ENCODE measurements at regions not wholly inside any gene's neighbourhood (a gene's known extent, or its start where the extent isn't known, plus 50 kb on each side); places are given as distances from the start of the nearest gene placed in this dataset.

- no peak overlapping the region for H3K4me3 ChIP-seq (ENCODE audit: low read length)
- DNase-seq (ENCODE audit: low read depth) = peak; percentile 13
- TF ChIP-seq CTCF (IDR thresholded peaks at IDR 0.05; ENCODE audit: insufficient read depth, low read depth, low read length, missing control alignments) = no peak
These were observed 273.2 kb downstream of the C16orf95 start for GRCh38 chr16:87044032-87044382.

DNA sequence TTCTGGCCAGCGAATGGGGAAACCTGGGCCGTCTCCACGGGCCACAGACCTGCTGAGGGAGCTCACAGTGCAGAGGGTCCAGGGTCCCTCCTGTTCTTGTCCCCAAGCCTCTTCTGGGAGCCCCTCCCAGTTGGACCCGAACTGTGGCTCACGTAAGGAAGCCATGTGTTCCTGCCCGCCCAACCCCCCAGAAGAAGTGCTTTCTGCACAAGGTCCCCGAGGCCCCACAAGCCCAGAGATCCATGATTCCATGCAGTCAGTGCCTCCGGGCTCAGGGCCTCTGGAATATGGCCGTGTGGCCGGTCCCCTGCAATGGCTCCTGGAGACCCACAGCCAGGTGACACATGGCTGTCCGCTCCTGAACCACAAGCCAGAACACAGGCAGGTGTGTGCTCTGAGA lies 272.4 kb downstream of the C16orf95 start:
- no peak for TF ChIP-seq CTCF (IDR thresholded peaks at IDR 0.05; ENCODE audit: insufficient read depth, low read depth, low read length, missing control alignments)
- no peak for DNase-seq (ENCODE audit: low read depth)
- H3K4me3 ChIP-seq (ENCODE audit: low read length) = no peak overlapping the region

DNA sequence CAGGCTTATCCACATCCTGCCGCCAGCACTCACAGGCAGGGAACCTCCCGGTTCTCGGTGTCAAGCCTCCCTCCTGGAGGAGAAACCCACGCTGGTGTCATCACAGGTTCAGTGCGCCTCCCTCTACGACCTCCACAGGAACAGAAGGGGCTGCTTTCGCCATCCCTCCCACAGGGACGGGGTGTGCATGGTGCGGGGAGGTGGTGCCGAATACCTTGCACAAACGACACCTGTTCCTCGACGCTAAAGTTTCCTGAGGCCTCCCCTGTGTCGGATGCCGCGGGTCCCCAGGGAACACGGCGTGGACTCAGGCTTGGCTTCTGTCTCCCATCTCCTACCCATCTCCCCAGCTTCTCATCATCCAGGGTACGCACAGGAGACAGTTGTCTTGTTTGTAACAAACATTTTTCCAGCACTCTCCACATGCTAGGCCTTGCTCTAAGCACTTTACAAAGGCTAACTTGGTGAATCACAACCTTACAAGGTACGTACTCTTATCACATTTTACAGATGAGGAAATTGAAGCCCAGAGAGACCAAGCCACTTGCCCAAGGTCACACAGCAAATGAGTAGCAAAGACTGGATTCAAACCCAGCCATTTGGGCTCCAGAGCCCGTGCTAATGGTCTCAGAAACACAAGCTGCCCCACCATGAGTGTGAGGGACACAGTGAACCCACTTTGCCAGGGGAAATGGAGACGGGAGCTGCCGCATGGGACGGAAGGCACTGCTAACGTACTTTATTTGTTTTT lies 271.6 kb downstream of the C16orf95 start:
- DNase-seq (ENCODE audit: low read depth) = no peak
- no peak for TF ChIP-seq CTCF (IDR thresholded peaks at IDR 0.05; ENCODE audit: insufficient read depth, low read depth, low read length, missing control alignments)
- no peak overlapping the region for H3K4me3 ChIP-seq (ENCODE audit: low read length)

DNA sequence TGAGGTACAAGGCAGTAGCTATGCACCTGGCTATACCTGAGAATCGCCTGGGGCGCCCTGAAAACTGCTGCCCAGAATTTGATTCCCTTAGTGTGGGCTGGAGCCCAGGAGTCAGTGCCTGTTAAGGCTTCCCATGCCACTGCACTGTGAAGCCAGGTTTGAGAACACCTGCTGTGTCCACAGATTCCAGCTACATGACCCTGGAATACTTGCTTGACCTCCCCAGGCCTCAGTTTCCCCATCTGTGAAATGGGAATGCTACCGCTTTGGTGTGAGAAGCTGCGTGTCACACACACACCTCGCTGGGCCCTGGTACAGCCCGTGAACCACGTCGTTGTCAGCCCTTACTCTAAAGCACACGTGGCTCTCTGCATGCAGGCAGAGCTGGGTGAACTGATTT lies 271.0 kb downstream of the C16orf95 start:
- no peak for DNase-seq (ENCODE audit: low read depth)
- H3K4me3 ChIP-seq (ENCODE audit: low read length) = no peak overlapping the region
- no peak for TF ChIP-seq CTCF (IDR thresholded peaks at IDR 0.05; ENCODE audit: insufficient read depth, low read depth, low read length, missing control alignments)

DNA sequence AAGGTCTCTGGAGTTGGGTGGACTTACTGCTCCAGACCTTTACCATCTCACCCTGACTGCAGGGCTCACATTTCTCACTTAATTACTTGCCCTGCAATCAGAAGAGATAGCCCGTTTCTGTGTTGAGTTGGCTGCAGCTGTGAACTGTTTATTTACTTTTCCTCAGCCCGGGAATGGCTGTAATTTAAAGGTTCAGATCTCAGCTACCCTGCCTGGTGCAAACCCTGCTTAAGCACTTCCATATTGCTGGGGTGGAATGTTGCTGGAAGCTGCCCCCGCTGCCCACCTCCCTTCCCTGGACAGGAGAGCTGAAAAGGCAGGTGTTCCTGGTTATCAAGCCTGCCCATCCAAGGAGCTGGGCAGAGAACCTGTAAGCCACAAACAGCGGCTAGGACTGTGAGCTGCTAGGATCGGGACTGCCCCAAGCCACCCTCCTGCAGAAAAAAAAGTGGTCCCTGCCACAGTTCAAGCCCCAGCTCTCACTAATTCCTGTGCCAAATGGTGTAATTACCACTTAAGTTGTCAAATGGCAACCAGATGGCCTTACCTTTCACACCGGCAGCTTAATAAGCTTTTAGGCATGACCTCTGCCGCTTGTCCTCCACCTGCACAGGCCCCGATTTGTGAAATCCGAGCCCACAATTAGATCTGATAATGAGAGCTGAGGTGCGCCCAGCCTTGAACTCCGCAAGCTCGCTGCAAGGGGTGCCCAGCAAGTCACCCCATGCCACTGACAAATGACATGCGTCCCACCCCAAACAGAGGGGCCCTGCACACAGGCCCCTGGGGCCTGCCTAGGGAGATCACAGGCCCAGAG lies 269.8 kb downstream of the C16orf95 start:
- no peak overlapping the region for H3K4me3 ChIP-seq (ENCODE audit: low read length)
- DNase-seq (ENCODE audit: low read depth) = no peak
- TF ChIP-seq CTCF (IDR thresholded peaks at IDR 0.05; ENCODE audit: insufficient read depth, low read depth, low read length, missing control alignments) = no peak

DNA sequence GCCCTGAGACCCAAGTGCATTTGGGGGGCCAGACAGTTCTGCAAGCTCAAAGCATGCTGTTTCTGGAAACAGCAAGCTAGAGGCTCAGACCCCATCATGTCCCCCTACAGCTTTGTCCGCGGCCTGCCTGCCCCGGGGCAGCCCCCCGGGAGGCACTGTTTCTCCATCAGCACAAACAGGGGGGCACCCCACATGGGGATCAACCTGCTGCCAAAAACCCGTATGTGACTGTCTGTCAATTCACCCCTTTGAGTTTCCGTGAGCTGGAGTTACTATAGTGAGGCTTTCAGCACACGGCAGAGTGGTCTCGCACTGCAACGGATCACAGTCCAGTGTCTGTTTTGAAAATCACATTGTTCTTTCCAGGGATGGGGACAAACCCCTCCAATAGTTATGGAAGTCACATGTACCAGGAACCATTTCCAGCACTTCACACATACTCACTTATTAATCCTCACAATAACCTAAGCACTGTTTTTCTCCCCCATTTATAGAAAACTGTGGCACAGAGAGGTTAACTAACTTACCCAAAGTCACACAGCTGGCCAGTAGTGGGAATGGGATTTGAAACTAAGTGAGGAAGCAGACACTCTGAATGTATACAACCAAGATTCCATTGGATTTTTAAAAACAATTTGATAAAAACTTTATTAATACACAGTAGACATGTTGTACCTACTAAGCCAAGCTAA lies 269.0 kb downstream of the C16orf95 start:
- H3K4me3 ChIP-seq (ENCODE audit: low read length) = no peak overlapping the region
- DNase-seq (ENCODE audit: low read depth) = no peak
- TF ChIP-seq CTCF (IDR thresholded peaks at IDR 0.05; ENCODE audit: insufficient read depth, low read depth, low read length, missing control alignments) = no peak
